Natural killer cell treated with Interleukin-12 subunit alpha and Interleukin-12 subunit beta and Interleukin-15 and Interleukin-18, amount 100 ng/mL, for 72 hours (primary cell): ENCODE measurements at regions not wholly inside any gene's neighbourhood (a gene's known extent, or its start where the extent isn't known, plus 50 kb on each side); places are given as distances from the start of the nearest gene placed in this dataset.
"Not testable (repeated sequence)": the region's sequence is repeated elsewhere in the genome, so short reads cannot be mapped to it uniquely, and the experiment has no call there.

ENCODE experiments used
- ATAC-seq, 2 donors: fragments of 150-1000 bp; cut with Tn5 transposase in 1 of 2; sonication (Bioruptor Pico), chemical (Tn5 transposase) in 1 of 2; 2 replicates each; pipeline ENCODE4 v1.10.0; 2021
- DNase-seq: peaks from one replicate; pipeline ENCODE4 v3.0.0; 2022; ENCODE audit warnings: low spot score
- H3K27ac Mint-ChIP-seq, 2 donors: 1 replicate in 1 of 2; 2 replicates in 1 of 2; pipeline ENCODE4 v1.8.0; 2022; ENCODE audit warnings: mixed read lengths in 2 of 2, mild to moderate bottlenecking in 1 of 2, moderate library complexity in 1 of 2
- H3K27me3 Mint-ChIP-seq, 2 donors: 1 replicate in 1 of 2; 2 replicates in 1 of 2; pipeline ENCODE4 v1.8.0; 2022; ENCODE audit warnings: mixed read lengths in 2 of 2
- H3K36me3 Mint-ChIP-seq: one replicate; pipeline ENCODE4 v1.8.0; 2022; ENCODE audit warnings: mixed read lengths
- H3K4me1 Mint-ChIP-seq, 2 donors: 1 replicate in 1 of 2; 2 replicates in 1 of 2; pipeline ENCODE4 v1.8.0; 2022; ENCODE audit warnings: low read depth in 2 of 2, mixed read lengths in 2 of 2, mild to moderate bottlenecking in 1 of 2
- H3K4me3 Mint-ChIP-seq: one replicate; pipeline ENCODE4 v1.8.0; 2022; ENCODE audit warnings: mixed read lengths
- H3K9me3 Mint-ChIP-seq: 2 replicates; pipeline ENCODE4 v1.8.0; 2022; ENCODE audit warnings: mixed read lengths

GRCh38 chr5:79879880-79880279, 111.2 kb downstream of the MTX3 start:
- H3K36me3 Mint-ChIP-seq, DNase-seq: not testable (repeated sequence)

GRCh38 chr5:79878721-79879336, 112.2 kb downstream of the MTX3 start:
- Mint-ChIP-seq H3K4me1 (no peaks in the 10 kb centered on the region), H3K9me3 (no peaks in the 10 kb centered on the region), H3K27me3 (peaks cover 14 to 18% of the 10 kb centered on the region in 2 donors), H3K27ac (no peak overlapping the region), H3K4me3 (no peak overlapping the region), H3K36me3 (no peaks in the 10 kb centered on the region)
- peak in 1 of 2 donors; percentile 54 for ATAC-seq
- no peak for DNase-seq

More at GRCh38 chr5:79879880-79880279, 111.2 kb downstream of the MTX3 start:
- not testable (repeated sequence) for ATAC-seq, H3K4me3 Mint-ChIP-seq, H3K9me3 Mint-ChIP-seq, H3K27ac Mint-ChIP-seq, H3K4me1 Mint-ChIP-seq
- peaks cover 14 to 18% of the 10 kb centered on the region in 2 donors for H3K27me3 Mint-ChIP-seq

GRCh38 chr5:79878136-79878679, 112.9 kb downstream of the MTX3 start:
- Mint-ChIP-seq H3K27ac (no peak overlapping the region), H3K9me3 (no peaks in the 10 kb centered on the region), H3K4me1 (no peaks in the 10 kb centered on the region), H3K4me3 (no peak overlapping the region), H3K36me3 (no peaks in the 10 kb centered on the region), H3K27me3 (peaks cover 14 to 20% of the 10 kb centered on the region in 2 donors)
- DNase-seq (no peak), ATAC-seq (no peak)

- no peak overlapping the region for H3K27ac Mint-ChIP-seq
- H3K9me3 Mint-ChIP-seq, result no peaks in the 10 kb centered on the region
Observed at GRCh38 chr5:79876456-79876855, 114.6 kb downstream of the MTX3 start.

GRCh38 chr5:79875230-79875629, 115.8 kb downstream of the MTX3 start:
- Mint-ChIP-seq H3K36me3 (no peaks in the 10 kb centered on the region), H3K27me3 (peaks cover 16 to 26% of the 10 kb centered on the region in 2 donors), H3K27ac (no peak overlapping the region), H3K4me3 (no peak overlapping the region), H3K9me3 (no peaks in the 10 kb centered on the region), H3K4me1 (no peaks in the 10 kb centered on the region)
- ATAC-seq, result no peak
- no peak for DNase-seq

More at GRCh38 chr5:79876456-79876855, 114.6 kb downstream of the MTX3 start:
- Mint-ChIP-seq H3K4me1 (no peaks in the 10 kb centered on the region), H3K36me3 (no peaks in the 10 kb centered on the region), H3K27me3 (peaks cover 5 to 20% of the 10 kb centered on the region in 2 donors), H3K4me3 (no peak overlapping the region)
- no peak for DNase-seq
- no peak for ATAC-seq

- H3K27me3 Mint-ChIP-seq, result peaks cover 26 to 31% of the 10 kb centered on the region in 2 donors
- ATAC-seq, result no peak
- no peaks in the 10 kb centered on the region for H3K4me1 Mint-ChIP-seq
- no peak overlapping the region for H3K27ac Mint-ChIP-seq
- H3K9me3 Mint-ChIP-seq, result no peaks in the 10 kb centered on the region
- H3K36me3 Mint-ChIP-seq, result no peaks in the 10 kb centered on the region
- no peak for DNase-seq
- H3K4me3 Mint-ChIP-seq, result no peak overlapping the region
Observed at GRCh38 chr5:79873187-79873586, 117.9 kb downstream of the MTX3 start.

- Mint-ChIP-seq H3K9me3 (no peaks in the 10 kb centered on the region), H3K27me3 (peaks cover 28 to 40% of the 10 kb centered on the region in 2 donors), H3K27ac (no peak overlapping the region), H3K36me3 (no peaks in the 10 kb centered on the region), H3K4me1 (no peaks in the 10 kb centered on the region), H3K4me3 (no peak overlapping the region)
- ATAC-seq (no peak), DNase-seq (no peak)
Observed at GRCh38 chr5:79872291-79872690, 118.8 kb downstream of the MTX3 start.

GRCh38 chr5:79871364-79872120, 119.5 kb downstream of the MTX3 start:
- Mint-ChIP-seq H3K36me3 (no peaks in the 10 kb centered on the region), H3K4me1 (no peaks in the 10 kb centered on the region), H3K4me3 (no peak overlapping the region), H3K27me3 (peaks cover 28 to 40% of the 10 kb centered on the region in 2 donors), H3K27ac (no peak overlapping the region), H3K9me3 (no peaks in the 10 kb centered on the region)
- DNase-seq, result no peak
- ATAC-seq, result no peak

- Mint-ChIP-seq H3K27ac (no peak overlapping the region), H3K9me3 (no peaks in the 10 kb centered on the region), H3K27me3 (peaks cover 27 to 45% of the 10 kb centered on the region in 2 donors), H3K36me3 (no peaks in the 10 kb centered on the region), H3K4me1 (no peaks in the 10 kb centered on the region), H3K4me3 (no peak overlapping the region)
- DNase-seq (no peak), ATAC-seq (no peak)
Observed at GRCh38 chr5:79868163-79868670, 122.8 kb downstream of the MTX3 start.

GRCh38 chr5:79865579-79865978, 125.5 kb downstream of the MTX3 start:
- no peaks in the 10 kb centered on the region for H3K4me1 Mint-ChIP-seq
- ATAC-seq (no peak), DNase-seq (no peak)
- H3K4me3 Mint-ChIP-seq, result no peak overlapping the region
- no peaks in the 10 kb centered on the region for H3K36me3 Mint-ChIP-seq
- H3K27ac Mint-ChIP-seq, result no peak overlapping the region
- H3K9me3 Mint-ChIP-seq, result no peaks in the 10 kb centered on the region
- H3K27me3 Mint-ChIP-seq, result peaks cover 24 to 43% of the 10 kb centered on the region in 2 donors

- DNase-seq (no peak), ATAC-seq (no peak)
- Mint-ChIP-seq H3K4me1 (no peaks in the 10 kb centered on the region), H3K36me3 (no peaks in the 10 kb centered on the region), H3K4me3 (no peak overlapping the region), H3K9me3 (no peaks in the 10 kb centered on the region), H3K27me3 (peaks cover 16 to 34% of the 10 kb centered on the region in 2 donors), H3K27ac (no peak overlapping the region)
Observed at GRCh38 chr5:79864364-79864763, 126.7 kb downstream of the MTX3 start.

GRCh38 chr5:79859588-79859987, 131.5 kb downstream of the MTX3 start:
- no peak for DNase-seq
- Mint-ChIP-seq H3K4me1 (no peaks in the 10 kb centered on the region), H3K27ac (no peak overlapping the region), H3K4me3 (no peak overlapping the region), H3K9me3 (no peaks in the 10 kb centered on the region), H3K36me3 (no peaks in the 10 kb centered on the region), H3K27me3 (peaks cover 10 to 12% of the 10 kb centered on the region in 2 donors)
- no peak for ATAC-seq

- DNase-seq, result no peak
Observed at GRCh38 chr5:79858410-79858723, 132.7 kb downstream of the MTX3 start.

GRCh38 chr5:79857714-79858409, 133.2 kb downstream of the MTX3 start:
- Mint-ChIP-seq H3K27me3 (peaks cover 1 to 11% of the 10 kb centered on the region in 2 donors), H3K27ac (no peak overlapping the region), H3K9me3 (no peaks in the 10 kb centered on the region), H3K4me3 (no peak overlapping the region), H3K36me3 (no peaks in the 10 kb centered on the region), H3K4me1 (no peaks in the 10 kb centered on the region)
- DNase-seq (peak; percentile 80), ATAC-seq (peak; percentile 61 to 65)

More at GRCh38 chr5:79858410-79858723, 132.7 kb downstream of the MTX3 start:
- no peak overlapping the region for H3K4me3 Mint-ChIP-seq
- H3K9me3 Mint-ChIP-seq, result no peaks in the 10 kb centered on the region
- peaks cover 6 to 14% of the 10 kb centered on the region in 2 donors for H3K27me3 Mint-ChIP-seq
- no peak overlapping the region for H3K27ac Mint-ChIP-seq
- H3K4me1 Mint-ChIP-seq, result no peaks in the 10 kb centered on the region
- H3K36me3 Mint-ChIP-seq, result no peaks in the 10 kb centered on the region
- ATAC-seq, result no peak
